Panc1 (cell line): ENCODE measurements at regions not wholly inside any gene's neighbourhood (a gene's known extent, or its start where the extent isn't known, plus 50 kb on each side); places are given as distances from the start of the nearest gene placed in this dataset.

Experiments
- CTCF ChIP-seq: fragments of 450-650 bp; IDR thresholded peaks from 2 replicates; pipeline ENCODE4 v1.5.1; 2017; ENCODE audit warnings: mild to moderate bottlenecking
- POLR2AphosphoS5 ChIP-seq: IDR thresholded peaks from 2 replicates; pipeline ENCODE4 v1.6.1; 2012; ENCODE audit warnings: mild to moderate bottlenecking, low read depth, low read length, moderate library complexity
- TCF7L2 ChIP-seq: IDR thresholded peaks from 2 replicates; pipeline ENCODE4 v1.6.1; 2011; ENCODE audit warnings: mild to moderate bottlenecking, low read depth, low read length, inconsistent platforms

GRCh38 chr9:97756991-97757390, 59.9 kb upstream of the XPA start:
- TF ChIP-seq TCF7L2 (no peak), CTCF (no peak), POLR2AphosphoS5 (no peak)
